RWPE2 (cell line): ENCODE measurements at regions not wholly inside any gene's neighbourhood (a gene's known extent, or its start where the extent isn't known, plus 50 kb on each side); places are given as distances from the start of the nearest gene placed in this dataset.

Source experiments
- ATAC-seq: fragments of 200-7000 bp; cut with Tn5 transposase; 3 replicates; pipeline ENCODE4 v1.9.1; 2021; ENCODE audit warnings: low read depth
- DNase-seq: peaks from one replicate; pipeline ENCODE4 v3.0.0-alpha.2; 2020; ENCODE audit warnings: low spot score
- H3K27ac ChIP-seq: fragments of 450-650 bp; 2 replicates; pipeline ENCODE4 v1.5.1; 2017; ENCODE audit warnings: mild to moderate bottlenecking; ENCODE audit not compliant: poor library complexity, severe bottlenecking
- H3K27me3 ChIP-seq: fragments of 250-450 bp; sonication (Bioruptor Pico); 2 replicates; pipeline ENCODE4 v1.5.1; 2021; ENCODE audit warnings: mild to moderate bottlenecking, moderate library complexity; ENCODE audit not compliant: insufficient read depth, poor library complexity, severe bottlenecking
- H3K36me3 ChIP-seq: fragments of 250-450 bp; sonication (Bioruptor Pico); 2 replicates; pipeline ENCODE4 v1.5.1; 2020; ENCODE audit warnings: low read depth, mild to moderate bottlenecking, moderate library complexity
- H3K4me1 ChIP-seq: fragments of 250-450 bp; sonication (Bioruptor Pico); 2 replicates; pipeline ENCODE4 v1.5.1; 2021; ENCODE audit warnings: mild to moderate bottlenecking, moderate library complexity; ENCODE audit not compliant: insufficient read depth, poor library complexity, severe bottlenecking
- H3K4me3 ChIP-seq: fragments of 250-450 bp; sonication (Bioruptor Pico); 2 replicates; pipeline ENCODE4 v1.5.1; 2021; ENCODE audit warnings: mild to moderate bottlenecking, moderate library complexity; ENCODE audit not compliant: severe bottlenecking
- H3K9me3 ChIP-seq: fragments of 250-450 bp; sonication (Bioruptor Pico); 2 replicates; pipeline ENCODE4 v1.5.1; 2021; ENCODE audit warnings: mild to moderate bottlenecking, moderate library complexity; ENCODE audit not compliant: severe bottlenecking
- TF ChIP-seq, protein P1 (sequence below): fragments of 450-650 bp; IDR thresholded peaks from one replicate; pipeline ENCODE4 v1.5.1; 2017; ENCODE audit warnings: mild to moderate bottlenecking, moderate library complexity; ENCODE audit not compliant: poor library complexity, severe bottlenecking

DNA sequence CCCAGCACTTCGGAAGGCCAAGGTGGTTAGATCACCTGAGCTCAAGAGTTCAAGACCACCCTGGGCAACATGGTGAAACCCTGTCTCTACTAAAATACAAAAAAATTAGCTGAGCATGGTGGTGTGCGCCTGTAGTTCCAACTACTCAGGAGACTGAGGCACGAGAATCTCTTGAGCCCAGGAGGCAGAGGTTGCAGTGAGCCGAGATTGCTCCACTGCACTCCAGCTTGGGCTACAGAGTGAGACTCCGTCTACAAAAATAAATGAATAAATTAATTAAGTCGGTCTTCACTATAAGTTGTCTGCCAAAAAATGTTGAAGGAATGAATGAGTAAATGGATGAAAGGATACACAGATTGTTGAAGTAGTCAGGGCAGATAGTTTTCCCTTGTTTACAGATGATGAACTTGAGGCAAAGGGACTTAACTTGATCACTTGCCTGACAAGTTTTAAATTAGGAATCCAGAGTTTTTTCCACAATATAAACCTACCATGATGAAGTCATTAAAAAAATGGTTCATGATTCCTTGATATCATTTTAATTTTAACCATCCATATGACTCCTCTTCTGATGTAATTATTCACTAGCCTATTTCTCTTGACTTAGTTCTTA, 130.8 kb downstream of the TLR5 start:
- ATAC-seq = no peak
- no peaks in the 10 kb centered on the region for H3K4me1 ChIP-seq

DNA sequence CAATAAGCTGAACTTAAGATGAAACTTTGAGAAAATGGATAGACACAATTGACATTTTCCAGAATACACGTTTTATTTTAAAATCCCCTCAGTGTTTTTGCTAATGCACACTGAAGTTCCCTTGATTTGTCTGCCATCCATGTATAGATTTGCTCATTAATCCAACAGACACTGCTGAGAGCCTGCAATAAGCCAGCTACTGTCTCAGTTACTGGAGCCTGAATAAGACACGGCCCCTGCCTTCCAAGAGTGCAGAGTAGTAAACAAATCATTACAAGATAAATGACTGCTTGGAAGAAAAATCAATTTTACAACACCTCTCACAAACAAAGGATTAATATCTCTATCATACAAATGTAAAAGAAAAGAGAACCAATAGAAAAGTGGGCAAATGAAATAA, 130.1 kb downstream of the TLR5 start:
- ATAC-seq (no peak), DNase-seq (no peak)
- TF ChIP-seq, protein P1, sequence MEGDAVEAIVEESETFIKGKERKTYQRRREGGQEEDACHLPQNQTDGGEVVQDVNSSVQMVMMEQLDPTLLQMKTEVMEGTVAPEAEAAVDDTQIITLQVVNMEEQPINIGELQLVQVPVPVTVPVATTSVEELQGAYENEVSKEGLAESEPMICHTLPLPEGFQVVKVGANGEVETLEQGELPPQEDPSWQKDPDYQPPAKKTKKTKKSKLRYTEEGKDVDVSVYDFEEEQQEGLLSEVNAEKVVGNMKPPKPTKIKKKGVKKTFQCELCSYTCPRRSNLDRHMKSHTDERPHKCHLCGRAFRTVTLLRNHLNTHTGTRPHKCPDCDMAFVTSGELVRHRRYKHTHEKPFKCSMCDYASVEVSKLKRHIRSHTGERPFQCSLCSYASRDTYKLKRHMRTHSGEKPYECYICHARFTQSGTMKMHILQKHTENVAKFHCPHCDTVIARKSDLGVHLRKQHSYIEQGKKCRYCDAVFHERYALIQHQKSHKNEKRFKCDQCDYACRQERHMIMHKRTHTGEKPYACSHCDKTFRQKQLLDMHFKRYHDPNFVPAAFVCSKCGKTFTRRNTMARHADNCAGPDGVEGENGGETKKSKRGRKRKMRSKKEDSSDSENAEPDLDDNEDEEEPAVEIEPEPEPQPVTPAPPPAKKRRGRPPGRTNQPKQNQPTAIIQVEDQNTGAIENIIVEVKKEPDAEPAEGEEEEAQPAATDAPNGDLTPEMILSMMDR = no peak
- no peak overlapping the region for H3K4me3 ChIP-seq
- no peaks in the 10 kb centered on the region for H3K27me3 ChIP-seq
- no peaks in the 10 kb centered on the region for H3K9me3 ChIP-seq
- H3K36me3 ChIP-seq = no peaks in the 10 kb centered on the region
- H3K27ac ChIP-seq = no peak overlapping the region
- no peaks in the 10 kb centered on the region for H3K4me1 ChIP-seq

More for the DNA sequence above, 130.8 kb downstream of the TLR5 start:
- TF ChIP-seq, protein P1 = no peak
- Histone ChIP-seq H3K4me3 (no peak overlapping the region), H3K27me3 (no peaks in the 10 kb centered on the region), H3K27ac (no peak overlapping the region), H3K36me3 (no peaks in the 10 kb centered on the region), H3K9me3 (no peaks in the 10 kb centered on the region)
- no peak for DNase-seq

DNA sequence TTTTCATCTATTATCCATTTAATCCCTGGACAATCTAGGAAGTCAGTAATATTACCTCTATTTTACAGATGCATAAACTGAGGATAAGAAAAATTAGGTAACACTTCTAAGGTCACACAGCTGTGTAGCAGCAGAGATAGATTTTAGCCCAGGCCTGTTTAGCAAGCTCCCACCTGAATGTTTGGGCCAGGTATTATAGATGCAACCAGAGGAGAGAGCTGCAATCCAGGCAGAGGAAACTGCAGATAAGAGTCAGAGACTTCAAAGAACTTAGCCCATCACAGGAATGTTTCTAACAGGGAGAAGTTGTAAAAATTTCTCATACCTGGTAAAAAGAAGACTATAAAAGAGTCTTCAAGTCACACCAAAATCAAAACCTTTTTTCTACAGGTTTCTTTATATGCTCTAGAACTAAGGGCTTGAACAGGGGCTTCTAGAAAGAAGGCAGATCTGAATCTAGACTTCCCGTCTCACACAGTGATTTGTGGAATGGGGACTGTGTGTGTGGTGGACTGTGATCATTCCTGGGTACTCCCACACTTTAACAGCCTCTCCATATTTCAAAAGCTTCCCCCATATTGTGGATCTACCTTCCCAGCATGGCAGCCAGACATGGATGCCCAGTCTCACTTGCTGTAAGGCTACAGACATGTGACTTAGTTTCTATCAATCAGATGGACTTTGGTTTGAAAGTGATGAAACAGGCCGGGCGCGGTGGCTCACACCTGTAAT, 128.7 kb downstream of the TLR5 start:
- Histone ChIP-seq H3K4me1 (no peaks in the 10 kb centered on the region), H3K9me3 (no peaks in the 10 kb centered on the region), H3K4me3 (no peak overlapping the region), H3K27me3 (no peaks in the 10 kb centered on the region), H3K36me3 (no peaks in the 10 kb centered on the region), H3K27ac (no peak overlapping the region)
- TF ChIP-seq, protein P1 = no peak
- DNase-seq (no peak), ATAC-seq (no peak)

DNA sequence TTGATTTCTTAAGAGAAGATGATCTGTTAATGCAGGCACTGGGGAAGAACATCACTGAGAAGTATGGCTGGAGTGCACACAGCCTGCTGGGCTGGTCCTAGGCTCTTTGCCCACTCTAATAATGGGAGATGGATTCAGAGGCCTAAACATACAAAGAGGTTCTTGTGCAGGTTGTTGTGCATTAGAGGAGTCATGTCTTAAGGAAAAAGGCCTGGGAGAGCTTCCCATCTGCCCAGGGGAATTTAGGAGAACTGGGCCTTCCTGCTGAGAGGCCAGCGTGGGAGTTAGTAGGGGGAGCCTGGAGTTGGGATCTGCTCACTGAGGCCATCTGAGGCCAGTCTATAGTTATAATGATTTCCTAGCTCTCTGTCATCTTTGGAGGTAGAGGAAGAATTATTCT, 126.7 kb downstream of the TLR5 start:
- Histone ChIP-seq H3K4me1 (no peaks in the 10 kb centered on the region), H3K27me3 (no peaks in the 10 kb centered on the region), H3K36me3 (no peaks in the 10 kb centered on the region), H3K4me3 (no peak overlapping the region), H3K27ac (no peak overlapping the region), H3K9me3 (no peaks in the 10 kb centered on the region)
- TF ChIP-seq, protein P1 = no peak
- DNase-seq (no peak), ATAC-seq (no peak)

DNA sequence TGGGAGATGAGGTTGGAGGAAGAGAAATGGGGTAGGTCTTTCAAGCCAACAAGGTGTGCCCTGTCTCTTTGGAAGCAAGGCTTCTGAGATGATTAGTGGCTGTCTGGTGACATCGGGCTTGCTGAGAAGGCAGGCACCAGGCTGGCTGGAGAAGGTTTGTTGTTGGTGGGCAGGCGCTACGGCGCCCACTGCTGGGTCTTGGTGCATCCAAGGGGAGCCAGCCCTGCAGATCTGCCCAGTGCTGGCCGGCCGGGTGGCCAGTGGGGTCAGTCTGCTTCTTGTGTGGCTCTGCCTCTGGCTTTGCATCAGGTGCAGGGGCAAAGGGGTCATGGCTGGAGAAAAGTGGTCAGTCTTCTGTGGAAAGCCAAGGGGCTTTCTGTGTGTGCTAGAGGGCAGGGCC, 126.2 kb downstream of the TLR5 start:
- Histone ChIP-seq H3K27me3 (no peaks in the 10 kb centered on the region), H3K36me3 (no peaks in the 10 kb centered on the region), H3K4me3 (no peak overlapping the region), H3K27ac (no peak overlapping the region), H3K9me3 (no peaks in the 10 kb centered on the region), H3K4me1 (no peaks in the 10 kb centered on the region)
- TF ChIP-seq, protein P1 = no peak
- ATAC-seq = no peak
- DNase-seq = no peak
